Esophagus mucosa (tissue), 1 donor: ENCODE measurements at regions not wholly inside any gene's neighbourhood (a gene's known extent, or its start where the extent isn't known, plus 50 kb on each side); places are given as distances from the start of the nearest gene placed in this dataset.
A peak's percentile ranks its signal among the peaks of the same experiment; 100 is the strongest.

ENCODE experiments used
- ATAC-seq: fragments of 200-7000 bp; cut with Tn5 transposase; one replicate; pipeline ENCODE4 v1.9.1; 2020
- donor health status: DM: yes; HTN: yes; CAD: no.

GRCh38 chr18:43482600-43482999 is 205.3 kb upstream of the SYT4 start:
- ATAC-seq = no peak

- ATAC-seq = no peak
These were observed 207.4 kb upstream of the SYT4 start for GRCh38 chr18:43484710-43485109.

GRCh38 chr18:43485545-43485963 is 208.3 kb upstream of the SYT4 start:
- no peak for ATAC-seq

- no peak for ATAC-seq
These were observed 209.2 kb upstream of the SYT4 start for GRCh38 chr18:43486462-43486861.

GRCh38 chr18:43501099-43501498 is 223.8 kb upstream of the SYT4 start:
- ATAC-seq = no peak

- no peak for ATAC-seq
These were observed 229.6 kb upstream of the SYT4 start for GRCh38 chr18:43506935-43507334.

GRCh38 chr18:43507842-43508481 is 230.7 kb upstream of the SYT4 start:
- ATAC-seq = no peak

GRCh38 chr18:43514747-43515146 is 237.5 kb upstream of the SYT4 start:
- ATAC-seq = no peak

- no peak for ATAC-seq
These were observed 238.2 kb upstream of the SYT4 start for GRCh38 chr18:43515481-43515880.

GRCh38 chr18:43524260-43524659 is 247.0 kb upstream of the SYT4 start:
- no peak for ATAC-seq

GRCh38 chr18:43525169-43525568 is 247.9 kb upstream of the SYT4 start:
- no peak for ATAC-seq

GRCh38 chr18:43526426-43527145 is 249.3 kb upstream of the SYT4 start:
- ATAC-seq = no peak

GRCh38 chr18:43531438-43531837 is 254.1 kb upstream of the SYT4 start:
- no peak for ATAC-seq

GRCh38 chr18:43533371-43533770 is 256.1 kb upstream of the SYT4 start:
- ATAC-seq = no peak

GRCh38 chr18:43534511-43534910 is 257.2 kb upstream of the SYT4 start:
- ATAC-seq = no peak

- ATAC-seq = no peak
These were observed 262.6 kb upstream of the SYT4 start for GRCh38 chr18:43539862-43540261.

- no peak for ATAC-seq
These were observed 264.7 kb upstream of the SYT4 start for GRCh38 chr18:43542016-43542415.

- ATAC-seq = no peak
These were observed 265.9 kb upstream of the SYT4 start for GRCh38 chr18:43543236-43543635.

- ATAC-seq = no peak
These were observed 270.2 kb upstream of the SYT4 start for GRCh38 chr18:43547456-43547855.

GRCh38 chr18:43559507-43559906 is 282.2 kb upstream of the SYT4 start:
- no peak for ATAC-seq

GRCh38 chr18:43563780-43564179 is 286.5 kb upstream of the SYT4 start:
- no peak for ATAC-seq

- ATAC-seq = no peak
These were observed 293.3 kb upstream of the SYT4 start for GRCh38 chr18:43570593-43570992.

- ATAC-seq = peak; percentile 45
These were observed 293.9 kb upstream of the SYT4 start for GRCh38 chr18:43571078-43571689.

GRCh38 chr18:43572163-43572562 is 294.9 kb upstream of the SYT4 start:
- no peak for ATAC-seq
